ENCODE measurements at regions not wholly inside any gene's neighbourhood (a gene's known extent, or its start where the extent isn't known, plus 50 kb on each side); places are given as distances from the start of the nearest gene placed in this dataset.

DNA sequence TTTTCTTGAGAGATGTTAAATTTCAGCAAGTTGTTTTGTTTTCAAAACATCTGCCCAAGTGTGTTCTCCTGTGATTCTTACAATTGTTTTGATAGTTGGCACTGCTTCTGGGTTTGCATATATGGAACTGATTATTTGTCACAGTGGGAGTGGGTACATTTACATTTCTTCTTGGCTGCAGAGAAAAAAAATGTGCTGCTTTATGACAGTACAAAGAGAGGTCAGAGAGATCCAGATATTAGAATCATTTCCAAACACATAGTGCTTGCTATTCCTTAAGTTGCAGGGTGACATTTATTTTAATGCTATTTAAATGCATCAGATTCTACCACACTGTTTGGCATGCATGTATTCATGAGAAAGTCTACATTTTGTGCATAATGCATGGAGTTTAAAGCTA lies 303.5 kb upstream of the MDGA2 start:
- no peak for TF ChIP-seq BHLHE40 (IDR thresholded peaks at IDR 0.05; ENCODE audit: borderline replicate concordance)
- TF ChIP-seq ELF4 (IDR thresholded peaks at IDR 0.05), result no peak
- TF ChIP-seq ARNT (IDR thresholded peaks at IDR 0.05), result no peak
- no peak for TF ChIP-seq CTBP1 (IDR thresholded peaks at IDR 0.05; ENCODE audit: borderline replicate concordance)
- no peak for TF ChIP-seq FOXM1 (IDR thresholded peaks at IDR 0.05; ENCODE audit: borderline replicate concordance)
- TF ChIP-seq HDGF (IDR thresholded peaks at IDR 0.05; ENCODE audit: borderline replicate concordance), result no peak
- TF ChIP-seq TARDBP (IDR thresholded peaks at IDR 0.05), result no peak
- TF ChIP-seq SUZ12 (IDR thresholded peaks at IDR 0.05), result no peak
- TF ChIP-seq SP1 (IDR thresholded peaks at IDR 0.05), result no peak
- TF ChIP-seq PKNOX1 (IDR thresholded peaks at IDR 0.05), result no peak

Measured in HEK293T (cell line).